ENCODE measurements at regions not wholly inside any gene's neighbourhood (a gene's known extent, or its start where the extent isn't known, plus 50 kb on each side); places are given as distances from the start of the nearest gene placed in this dataset.

GRCh38 chr9:694092-694402, 147.4 kb upstream of the DMRT1 start:
- TF ChIP-seq CTCF (IDR thresholded peaks at IDR 0.05) (no peak), POLR2A (IDR thresholded peaks at IDR 0.05) (no peak)
